ENCODE measurements at regions not wholly inside any gene's neighbourhood (a gene's known extent, or its start where the extent isn't known, plus 50 kb on each side); places are given as distances from the start of the nearest gene placed in this dataset.

GRCh38 chr4:187798385-187798784 lies 197.2 kb upstream of the ZFP42 start:
- no peak overlapping the region for H3K4me2 ChIP-seq (ENCODE audit: low read depth, low read length, poor library complexity, severe bottlenecking)
- no peaks in the 10 kb centered on the region for H3K36me3 ChIP-seq (ENCODE audit: low read length)
- no peaks in the 10 kb centered on the region for H3K9me3 ChIP-seq (ENCODE audit: insufficient read depth, low read length)
- H3K9ac ChIP-seq (ENCODE audit: low read length), result no peak overlapping the region
- H3K27me3 ChIP-seq (ENCODE audit: low read length), result no peaks in the 10 kb centered on the region
- no peaks in the 10 kb centered on the region for H3K79me2 ChIP-seq (ENCODE audit: insufficient read depth, low read length)
- TF ChIP-seq CTCF (IDR thresholded peaks at IDR 0.05; ENCODE audit: insufficient read depth, low read length, poor library complexity, severe bottlenecking) (no peak), EZH2phosphoT487 (conservative IDR thresholded peaks at IDR 0.05; ENCODE audit: low read length) (no peak)
- H4K20me1 ChIP-seq (ENCODE audit: low read depth, low read length), result no peaks in the 10 kb centered on the region
- no peaks in the 10 kb centered on the region for H3K9me2 ChIP-seq (replicated peaks; ENCODE audit: insufficient read depth, low read length)
- H3K27ac ChIP-seq (ENCODE audit: low read depth, low read length), result no peak overlapping the region
- H2AFZ ChIP-seq (ENCODE audit: low read depth, low read length, severe bottlenecking), result no peak overlapping the region
- no peaks in the 10 kb centered on the region for H3F3A ChIP-seq (ENCODE audit: insufficient read depth)
- no peak overlapping the region for H3K4me3 ChIP-seq (ENCODE audit: insufficient read depth, low read length, poor library complexity, severe bottlenecking)

DNA sequence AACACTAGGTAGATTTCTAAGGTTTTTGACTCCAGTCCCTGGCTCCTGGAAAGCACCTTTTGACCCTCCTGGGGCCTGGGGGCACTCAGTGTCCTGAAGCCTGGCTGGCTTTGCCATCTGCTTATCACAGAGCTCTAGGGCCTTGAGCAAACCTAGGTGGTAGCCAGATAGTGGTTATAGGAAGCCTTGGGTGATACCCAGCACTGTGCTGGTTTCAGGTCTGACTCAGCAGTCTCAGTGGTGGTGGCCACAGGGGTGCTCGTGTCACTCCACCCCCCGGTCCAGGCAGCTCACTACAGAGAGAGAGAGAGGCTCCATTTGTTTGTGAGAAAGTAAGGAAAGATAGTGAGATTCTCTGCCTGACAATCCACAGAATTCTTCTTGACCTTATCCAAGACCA lies 195.8 kb upstream of the ZFP42 start:
- H3K9me3 ChIP-seq (ENCODE audit: insufficient read depth, low read length), result no peaks in the 10 kb centered on the region
- H3K4me3 ChIP-seq (ENCODE audit: insufficient read depth, low read length, poor library complexity, severe bottlenecking), result no peak overlapping the region
- no peak overlapping the region for H3K4me2 ChIP-seq (ENCODE audit: low read depth, low read length, poor library complexity, severe bottlenecking)
- no peak overlapping the region for H3K27ac ChIP-seq (ENCODE audit: low read depth, low read length)
- no peak overlapping the region for H2AFZ ChIP-seq (ENCODE audit: low read depth, low read length, severe bottlenecking)
- H3K9ac ChIP-seq (ENCODE audit: low read length), result no peak overlapping the region
- no peaks in the 10 kb centered on the region for H3K79me2 ChIP-seq (ENCODE audit: insufficient read depth, low read length)
- no peaks in the 10 kb centered on the region for H3F3A ChIP-seq (ENCODE audit: insufficient read depth)
- TF ChIP-seq EZH2phosphoT487 (conservative IDR thresholded peaks at IDR 0.05; ENCODE audit: low read length), result no peak
- TF ChIP-seq CTCF (IDR thresholded peaks at IDR 0.05; ENCODE audit: insufficient read depth, low read length, poor library complexity, severe bottlenecking), result no peak
- no peaks in the 10 kb centered on the region for H3K36me3 ChIP-seq (ENCODE audit: low read length)
- no peaks in the 10 kb centered on the region for H3K27me3 ChIP-seq (ENCODE audit: low read length)
- H3K9me2 ChIP-seq (replicated peaks; ENCODE audit: insufficient read depth, low read length), result no peaks in the 10 kb centered on the region
- H4K20me1 ChIP-seq (ENCODE audit: low read depth, low read length), result no peaks in the 10 kb centered on the region

GRCh38 chr4:187811591-187811990 lies 184.0 kb upstream of the ZFP42 start:
- H3K9me3 ChIP-seq (ENCODE audit: insufficient read depth, low read length), result no peaks in the 10 kb centered on the region
- no peak for TF ChIP-seq EZH2phosphoT487 (conservative IDR thresholded peaks at IDR 0.05; ENCODE audit: low read length)
- TF ChIP-seq CTCF (IDR thresholded peaks at IDR 0.05; ENCODE audit: insufficient read depth, low read length, poor library complexity, severe bottlenecking), result no peak
- no peaks in the 10 kb centered on the region for H3K9me2 ChIP-seq (replicated peaks; ENCODE audit: insufficient read depth, low read length)
- H3K4me2 ChIP-seq (ENCODE audit: low read depth, low read length, poor library complexity, severe bottlenecking), result no peak overlapping the region
- no peaks in the 10 kb centered on the region for H3K27me3 ChIP-seq (ENCODE audit: low read length)
- no peak overlapping the region for H2AFZ ChIP-seq (ENCODE audit: low read depth, low read length, severe bottlenecking)
- H4K20me1 ChIP-seq (ENCODE audit: low read depth, low read length), result no peaks in the 10 kb centered on the region
- no peaks in the 10 kb centered on the region for H3F3A ChIP-seq (ENCODE audit: insufficient read depth)
- no peaks in the 10 kb centered on the region for H3K36me3 ChIP-seq (ENCODE audit: low read length)
- no peak overlapping the region for H3K4me3 ChIP-seq (ENCODE audit: insufficient read depth, low read length, poor library complexity, severe bottlenecking)
- no peaks in the 10 kb centered on the region for H3K79me2 ChIP-seq (ENCODE audit: insufficient read depth, low read length)
- no peak overlapping the region for H3K9ac ChIP-seq (ENCODE audit: low read length)
- no peak overlapping the region for H3K27ac ChIP-seq (ENCODE audit: low read depth, low read length)

Data from SU-DHL-6 (cell line).